ENCODE measurements at regions not wholly inside any gene's neighbourhood (a gene's known extent, or its start where the extent isn't known, plus 50 kb on each side); places are given as distances from the start of the nearest gene placed in this dataset.
"Not testable (repeated sequence)": the region's sequence is repeated elsewhere in the genome, so short reads cannot be mapped to it uniquely, and the experiment has no call there.

DNA sequence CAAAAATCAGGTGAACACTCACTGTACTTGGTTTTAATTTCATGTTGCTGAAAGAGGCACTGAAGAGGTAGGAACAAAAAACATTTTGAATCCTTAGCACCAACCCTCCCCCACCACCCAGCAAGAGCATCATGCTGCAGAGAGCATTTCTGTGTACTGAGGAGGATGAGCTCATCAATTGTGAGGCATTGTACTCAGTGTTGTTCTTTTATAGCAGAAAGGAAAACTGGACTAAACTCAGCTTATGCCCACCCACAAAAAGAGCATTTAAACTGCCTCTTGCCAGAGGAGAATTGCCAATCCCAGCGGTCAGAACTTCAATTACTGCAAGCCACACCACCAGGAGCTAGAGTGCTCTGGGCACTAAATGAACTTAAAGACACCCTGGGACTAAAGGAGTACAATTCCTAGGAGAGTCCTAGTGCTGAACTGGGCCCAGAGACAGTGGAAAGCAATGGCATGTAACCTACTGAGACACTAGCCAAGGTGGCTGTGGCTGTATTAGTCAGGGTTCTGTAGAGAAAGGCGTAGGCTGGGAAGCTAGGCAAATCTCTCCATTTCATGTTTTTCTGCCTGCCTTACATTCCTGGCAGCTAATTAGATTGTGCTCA, 280.7 kb upstream of the KLHL4 start:
- DNase-seq = no peak

- no peak for DNase-seq
Measured at GRCh38 chrX:87265518-87265917, 252.1 kb upstream of the KLHL4 start.

- DNase-seq = no peak
Measured at GRCh38 chrX:87272491-87272890, 245.1 kb upstream of the KLHL4 start.

- DNase-seq = peak; percentile 2
Measured at GRCh38 chrX:87299563-87300160, 217.9 kb upstream of the KLHL4 start.

- DNase-seq = no peak
Measured at GRCh38 chrX:87310780-87311179, 206.8 kb upstream of the KLHL4 start.

DNA sequence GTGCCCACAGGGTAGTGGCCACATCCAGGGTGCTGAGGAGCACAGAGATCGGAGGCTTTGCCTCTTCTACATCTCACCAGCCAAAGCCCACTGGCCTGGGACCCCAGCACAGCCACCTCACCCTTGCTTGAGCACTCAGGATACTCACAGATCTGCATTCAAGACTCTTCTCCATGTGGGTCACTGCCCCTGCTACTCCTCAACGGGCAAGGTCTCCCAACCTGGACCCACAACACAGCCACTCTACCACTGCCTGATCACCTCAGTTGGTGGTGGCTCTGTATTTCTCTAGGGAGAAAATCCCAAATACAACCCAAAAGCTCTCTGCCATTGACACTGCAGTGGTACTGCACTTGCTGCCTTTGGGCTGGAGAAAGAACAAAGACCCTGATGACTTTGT, 190.3 kb upstream of the KLHL4 start:
- no peak for DNase-seq

DNA sequence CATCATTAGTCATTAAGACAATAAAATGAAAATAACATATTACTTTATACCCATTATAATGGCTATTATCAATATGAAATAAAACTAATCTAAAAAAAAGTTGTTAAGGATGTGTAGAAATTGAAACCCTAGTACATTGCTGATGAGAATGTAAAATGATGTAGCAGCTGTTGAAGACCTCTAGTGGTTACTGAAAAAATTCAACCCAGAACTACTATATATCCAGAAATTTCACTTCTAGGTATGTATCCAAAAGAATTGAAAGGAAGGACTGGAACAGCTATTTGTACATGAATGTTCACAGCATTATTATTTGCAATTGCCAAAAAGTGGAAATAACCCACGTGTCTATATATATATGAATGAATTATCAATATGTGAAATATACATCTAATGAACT, 180.3 kb upstream of the KLHL4 start:
- no peak for DNase-seq

DNA sequence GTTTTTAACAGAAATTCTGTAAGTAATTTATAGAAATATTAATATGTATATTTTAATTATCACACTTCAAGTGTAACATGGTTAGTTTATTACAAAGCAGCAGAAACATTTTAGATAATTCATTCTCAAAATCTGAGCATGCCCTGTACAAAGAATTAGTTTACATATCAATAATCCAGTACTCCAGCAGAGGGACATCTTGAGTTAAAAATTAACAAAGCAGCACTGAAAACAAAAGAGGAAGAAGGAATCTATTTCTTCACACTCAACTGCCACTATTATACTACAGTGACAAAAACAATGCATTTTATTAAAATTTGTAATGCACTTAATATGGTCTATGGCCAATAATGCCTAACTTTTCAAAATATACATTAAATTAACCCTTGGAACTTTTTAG, 179.1 kb upstream of the KLHL4 start:
- peak; percentile 0 for DNase-seq

- DNase-seq = no peak
Measured at GRCh38 chrX:87370865-87371264, 146.7 kb upstream of the KLHL4 start.

- DNase-seq = no peak
Measured at GRCh38 chrX:87374324-87374723, 143.3 kb upstream of the KLHL4 start.

DNA sequence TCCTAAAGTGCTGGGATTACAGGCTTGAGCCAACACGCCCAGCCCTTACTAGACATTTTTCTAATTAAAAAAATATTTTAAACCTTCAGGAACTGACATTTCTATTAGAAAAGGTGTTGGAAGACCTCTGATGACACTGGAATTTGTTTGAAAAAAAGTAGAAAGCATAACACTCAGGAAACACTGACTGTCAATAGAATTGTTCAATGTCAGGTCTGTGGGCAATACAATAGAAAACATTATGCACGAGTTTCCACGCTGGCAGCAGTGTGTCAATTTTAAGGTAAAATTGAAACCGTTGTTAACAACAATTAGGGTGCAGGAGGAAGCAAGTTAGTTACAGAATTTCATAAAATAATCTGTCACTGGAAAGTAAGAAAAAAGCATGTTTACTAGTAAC, 140.7 kb upstream of the KLHL4 start:
- DNase-seq = no peak

GRCh38 chrX:87388381-87388780, 129.2 kb upstream of the KLHL4 start:
- DNase-seq = no peak

DNA sequence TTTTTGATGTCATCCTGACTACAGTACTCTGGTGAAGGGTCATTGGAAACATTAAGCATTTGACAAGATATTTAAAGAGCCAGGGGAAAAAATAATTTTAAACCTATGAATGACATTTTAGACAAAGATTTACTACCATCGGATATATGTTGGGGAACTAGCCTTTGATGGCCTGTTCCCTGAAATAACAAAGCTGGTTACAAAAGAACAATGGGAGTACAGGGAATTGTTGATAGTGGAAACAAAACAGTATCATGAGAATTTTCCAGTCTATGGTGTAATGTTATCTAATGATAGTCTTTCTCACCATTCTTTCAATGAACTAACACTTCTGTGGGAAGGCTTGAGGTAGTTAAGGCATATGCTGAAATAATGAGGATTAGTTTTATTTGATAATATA, 125.9 kb upstream of the KLHL4 start:
- no peak for DNase-seq

DNA sequence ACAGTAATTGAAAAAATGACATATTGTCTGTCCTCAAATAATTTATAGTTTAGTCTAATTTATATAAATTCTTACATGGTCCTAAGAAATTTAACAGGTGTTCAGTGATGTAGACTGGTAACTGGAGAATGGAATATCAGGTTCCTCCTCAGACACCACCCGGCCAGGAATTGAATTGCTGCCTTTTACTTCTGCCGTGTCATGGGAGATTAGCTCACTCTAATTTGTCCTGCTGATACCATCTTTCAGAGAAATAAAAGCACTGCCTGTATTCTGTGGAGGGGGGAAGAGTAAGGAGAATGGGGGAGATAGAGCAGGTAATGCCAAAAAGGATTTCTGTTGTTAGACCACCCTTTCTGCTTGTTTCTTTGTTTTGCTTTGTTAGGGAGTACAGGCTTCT, 125.2 kb upstream of the KLHL4 start:
- DNase-seq = no peak

DNA sequence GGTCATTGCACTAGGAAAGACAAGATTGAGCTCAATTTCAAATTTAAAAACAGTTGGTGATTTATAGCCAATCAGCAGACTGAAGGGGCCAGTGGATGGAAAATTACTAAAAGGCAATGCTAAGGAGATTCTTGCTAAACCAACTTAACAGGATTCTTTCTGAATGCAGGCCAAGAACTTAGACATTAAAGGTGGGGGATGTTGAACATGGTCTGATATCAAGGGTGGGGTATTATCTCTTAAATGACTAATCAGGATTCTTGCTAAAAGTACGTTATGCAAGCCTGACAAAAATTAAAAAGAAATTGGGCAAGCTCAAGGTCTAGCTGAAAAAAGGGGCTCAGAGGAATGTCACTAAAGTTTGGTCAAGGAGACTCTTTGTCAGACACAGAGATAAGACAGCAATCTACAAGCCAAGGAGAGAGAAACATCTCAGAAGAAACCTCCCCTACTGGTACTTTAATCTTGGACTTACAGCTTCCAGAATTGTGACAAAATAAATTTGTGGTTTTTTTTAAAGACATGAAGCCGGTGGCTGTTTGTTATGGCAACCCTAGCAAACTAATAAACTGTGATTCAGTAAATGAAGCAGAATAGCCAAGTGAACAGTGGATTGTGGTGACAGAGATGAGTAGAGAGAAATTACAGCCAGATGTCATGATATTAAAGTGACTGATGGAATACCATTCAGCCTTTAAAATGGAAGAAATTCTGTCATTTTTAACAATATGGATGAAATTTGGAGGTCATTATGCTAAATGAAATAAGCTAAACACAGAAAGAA, 120.3 kb upstream of the KLHL4 start:
- no peak for DNase-seq

GRCh38 chrX:87402256-87402655, 115.3 kb upstream of the KLHL4 start:
- no peak for DNase-seq

DNA sequence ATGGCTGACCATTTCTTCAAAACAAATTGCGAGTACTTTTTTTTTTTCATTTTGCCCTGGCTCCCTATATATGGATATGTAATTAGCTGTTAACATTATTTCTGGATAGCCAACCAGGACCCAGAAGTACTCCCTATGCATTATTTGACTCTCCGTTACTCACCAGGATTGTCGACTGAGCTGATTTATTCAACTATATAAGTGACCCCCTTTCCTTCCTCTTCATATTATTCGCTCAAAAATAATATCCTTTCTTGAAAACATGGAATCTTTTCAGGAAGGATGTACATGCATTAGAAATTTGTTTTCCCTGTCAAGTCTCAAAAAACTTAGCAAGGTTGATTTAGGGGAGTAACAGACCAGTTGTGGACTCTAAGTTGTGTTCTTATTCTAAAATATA, 114.1 kb upstream of the KLHL4 start:
- no peak for DNase-seq

DNA sequence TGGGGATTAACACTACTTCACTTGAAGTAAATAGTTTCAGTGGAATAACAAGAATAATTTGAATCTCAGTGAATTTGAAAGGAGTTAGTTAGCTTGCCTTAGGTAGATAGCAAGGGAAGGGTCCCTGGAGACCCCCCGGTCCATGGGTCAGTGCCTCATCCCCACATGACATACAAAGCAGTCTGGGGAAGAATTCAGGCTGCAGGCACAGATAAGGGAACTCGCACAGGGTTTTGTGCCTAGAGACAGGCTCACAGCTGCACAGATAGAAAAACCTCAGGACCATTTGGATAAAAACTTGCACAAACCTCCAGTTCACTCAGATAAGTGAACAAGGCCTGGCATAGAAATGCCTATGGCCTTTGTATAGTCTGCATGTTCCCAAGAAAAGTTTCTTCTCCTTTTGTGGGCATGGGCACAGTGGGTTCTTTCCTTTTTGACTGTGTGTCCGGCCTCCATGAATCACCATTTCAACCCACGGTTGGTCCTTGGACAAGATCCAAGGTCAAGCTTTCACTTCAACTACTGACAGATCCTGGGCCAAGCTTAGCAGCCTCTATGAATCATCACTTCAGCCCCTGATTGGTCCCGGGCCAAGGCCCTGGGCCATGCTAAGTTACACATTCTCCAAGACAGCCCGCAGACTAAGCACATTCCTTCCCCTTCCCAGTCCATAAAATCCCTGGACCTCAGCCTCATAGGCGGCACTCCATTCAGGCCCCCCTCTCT, 108.3 kb upstream of the KLHL4 start:
- peak; percentile 86 for DNase-seq

GRCh38 chrX:87425618-87426017, 92.0 kb upstream of the KLHL4 start:
- DNase-seq = no peak

DNA sequence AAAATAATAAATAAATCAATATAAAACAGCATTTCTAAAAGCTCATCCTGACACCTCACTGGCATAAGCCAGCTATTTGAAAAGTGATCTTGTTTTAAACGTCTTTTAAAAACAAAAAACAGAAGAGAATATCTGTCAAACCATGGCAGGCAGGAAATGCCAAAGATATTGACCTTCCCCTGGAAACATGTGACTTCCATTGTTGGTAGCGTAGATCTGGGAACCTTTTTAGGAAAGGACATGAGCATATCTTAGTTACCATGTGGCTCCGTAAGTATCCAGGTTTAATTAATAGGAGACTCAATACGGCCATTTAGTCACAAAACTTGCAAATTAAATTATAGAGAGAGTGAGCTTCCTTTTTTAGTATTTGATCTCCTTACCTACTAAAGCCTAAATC, 83.0 kb upstream of the KLHL4 start:
- no peak for DNase-seq

DNA sequence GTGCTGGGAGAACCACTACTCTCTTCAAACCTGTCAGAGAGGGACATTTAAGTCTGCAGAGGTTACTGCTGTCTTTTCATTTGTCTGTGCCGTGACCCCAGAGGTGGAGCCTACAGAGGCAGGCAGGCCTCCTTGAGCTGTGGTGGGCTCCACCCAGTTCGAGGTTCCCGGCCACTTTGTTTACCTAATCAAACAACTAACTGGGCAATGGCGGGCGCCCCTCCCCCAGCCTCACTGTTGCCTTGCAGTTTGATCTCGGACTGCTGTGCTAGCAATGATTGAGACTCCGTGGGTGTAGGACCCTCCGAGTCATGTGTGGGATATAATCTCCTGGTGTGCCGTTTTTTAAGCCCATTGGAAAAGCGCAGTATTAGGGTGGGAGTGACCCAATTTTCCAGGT, 69.0 kb upstream of the KLHL4 start:
- not testable (repeated sequence) for DNase-seq

- DNase-seq = not testable (repeated sequence)
Measured at GRCh38 chrX:87465757-87466156, 51.8 kb upstream of the KLHL4 start.

Data from fibroblast of upper back skin (primary cell).